IPS-11a (cell line): ENCODE measurements at regions not wholly inside any gene's neighbourhood (a gene's known extent, or its start where the extent isn't known, plus 50 kb on each side); places are given as distances from the start of the nearest gene placed in this dataset.
"Not testable (repeated sequence)": the region's sequence is repeated elsewhere in the genome, so short reads cannot be mapped to it uniquely, and the experiment has no call there.

Experiments
- H3K4me3 ChIP-seq: one replicate; pipeline ENCODE4 v1.5.1; 2013; ENCODE audit warnings: low read depth, low read length, control low read depth

GRCh38 chr17:72175787-72176515 lies 55.1 kb downstream of the SOX9 start:
- no peak overlapping the region for H3K4me3 ChIP-seq

DNA sequence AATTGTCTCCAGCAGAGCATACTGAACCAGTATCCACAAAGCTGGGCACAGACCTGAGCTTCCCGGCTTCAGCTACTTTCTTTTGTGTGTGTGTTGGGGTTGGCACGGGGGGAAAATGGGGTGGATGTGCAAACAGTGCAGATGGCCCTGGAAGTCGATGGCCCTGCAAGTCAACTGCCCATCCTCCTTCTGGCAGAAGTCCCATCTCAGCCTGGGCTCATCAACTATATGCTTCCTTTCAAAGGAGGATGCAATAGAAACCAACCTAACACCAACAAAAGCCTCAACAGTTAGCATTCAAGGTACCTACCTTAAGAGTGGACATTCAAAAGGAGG lies 55.7 kb downstream of the SOX9 start:
- no peak overlapping the region for H3K4me3 ChIP-seq

- H3K4me3 ChIP-seq, result no peak overlapping the region
Observed at GRCh38 chr17:72176951-72177660, 56.3 kb downstream of the SOX9 start.

GRCh38 chr17:72177738-72178137 lies 56.9 kb downstream of the SOX9 start:
- H3K4me3 ChIP-seq, result no peak overlapping the region

DNA sequence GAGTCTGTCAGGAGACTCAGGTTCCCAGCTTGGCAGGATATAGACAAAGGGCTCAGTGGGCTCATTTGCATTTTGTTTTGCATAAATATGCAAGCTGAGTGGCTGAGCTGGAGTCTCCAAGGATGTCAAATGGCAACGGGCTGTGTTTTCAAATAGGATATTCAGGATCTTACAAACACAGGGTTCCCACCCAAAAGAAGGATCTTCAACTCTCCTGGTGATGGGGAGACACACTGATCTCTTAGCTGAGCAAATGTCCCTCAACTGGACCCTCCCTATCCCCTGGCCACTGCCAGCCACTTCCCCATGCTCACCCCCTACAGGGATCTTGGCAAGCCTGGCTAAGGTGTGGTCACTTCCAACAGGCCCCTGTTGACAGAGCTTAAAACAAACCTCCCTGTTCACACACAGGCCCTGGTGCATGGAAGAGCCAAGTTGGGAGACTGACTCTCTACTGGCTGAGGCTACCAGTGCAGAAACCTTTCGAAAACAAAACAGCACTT lies 61.6 kb downstream of the SOX9 start:
- H3K4me3 ChIP-seq, result no peak overlapping the region

DNA sequence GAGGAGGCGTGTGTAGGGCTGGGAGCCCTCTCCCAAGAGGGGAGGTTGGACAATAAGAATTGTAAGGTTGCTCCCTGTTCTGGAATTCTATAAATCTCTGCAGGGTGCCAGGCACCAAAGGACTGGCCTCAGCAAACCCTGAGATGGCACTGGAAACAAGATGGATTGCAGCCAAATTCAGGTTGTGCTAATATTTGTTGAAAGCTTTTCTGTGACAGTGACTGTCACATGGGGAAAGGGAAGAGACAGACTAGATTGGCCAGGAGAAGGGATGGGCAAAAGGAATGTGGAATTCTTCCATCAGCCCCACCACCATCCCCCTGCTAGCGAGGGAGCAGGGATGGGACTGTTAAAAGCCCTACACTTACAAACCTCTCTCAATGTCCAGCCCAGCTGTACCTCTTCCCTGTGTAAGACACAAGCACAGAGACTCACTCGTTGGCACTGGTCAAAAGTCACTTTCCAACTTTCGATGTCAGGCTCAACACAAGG lies 62.4 kb downstream of the SOX9 start:
- H3K4me3 ChIP-seq, result no peak overlapping the region

DNA sequence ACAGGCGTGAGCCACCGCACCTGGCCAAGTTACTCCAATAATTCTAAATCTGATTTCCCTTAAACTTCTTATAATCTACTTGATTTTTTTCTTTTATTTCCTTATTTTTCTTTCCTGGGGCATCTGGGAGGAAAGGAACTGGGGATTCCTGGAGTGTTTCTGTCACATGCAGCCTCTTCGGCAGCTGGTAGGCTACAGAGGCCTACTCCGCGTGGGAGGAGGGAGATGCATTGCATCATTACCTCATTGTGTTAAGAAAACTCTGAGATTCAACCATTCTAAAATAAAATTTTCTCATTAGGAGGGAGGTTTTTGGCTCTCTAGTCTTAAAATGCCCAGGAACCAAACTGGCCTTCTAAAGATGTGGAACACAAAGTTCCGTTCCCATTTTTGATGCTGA lies 64.0 kb downstream of the SOX9 start:
- no peak overlapping the region for H3K4me3 ChIP-seq

DNA sequence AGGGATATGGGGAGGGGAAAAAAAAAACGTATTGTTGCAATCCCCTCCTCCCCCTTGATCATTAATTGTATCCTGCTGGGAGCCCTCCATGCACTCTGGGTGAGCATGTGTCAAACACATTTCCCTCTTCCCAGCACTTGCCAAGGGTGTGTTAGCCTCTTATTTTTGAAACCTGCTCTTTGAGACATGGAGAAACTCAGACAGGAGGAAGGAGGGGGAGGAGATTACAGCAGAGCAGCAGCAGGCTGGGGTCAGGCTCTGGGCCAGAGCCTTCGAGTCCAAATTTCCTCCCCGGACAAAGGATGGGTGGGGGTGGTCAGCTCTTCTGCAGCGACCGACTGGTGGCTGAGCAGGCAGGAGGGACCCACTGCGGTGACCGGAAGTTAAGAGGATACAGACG lies 64.7 kb downstream of the SOX9 start:
- no peak overlapping the region for H3K4me3 ChIP-seq

- H3K4me3 ChIP-seq, result no peak overlapping the region
Observed at GRCh38 chr17:72187556-72187955, 66.7 kb downstream of the SOX9 start.

- H3K4me3 ChIP-seq, result no peak overlapping the region
Observed at GRCh38 chr17:72188801-72189200, 68.0 kb downstream of the SOX9 start.

DNA sequence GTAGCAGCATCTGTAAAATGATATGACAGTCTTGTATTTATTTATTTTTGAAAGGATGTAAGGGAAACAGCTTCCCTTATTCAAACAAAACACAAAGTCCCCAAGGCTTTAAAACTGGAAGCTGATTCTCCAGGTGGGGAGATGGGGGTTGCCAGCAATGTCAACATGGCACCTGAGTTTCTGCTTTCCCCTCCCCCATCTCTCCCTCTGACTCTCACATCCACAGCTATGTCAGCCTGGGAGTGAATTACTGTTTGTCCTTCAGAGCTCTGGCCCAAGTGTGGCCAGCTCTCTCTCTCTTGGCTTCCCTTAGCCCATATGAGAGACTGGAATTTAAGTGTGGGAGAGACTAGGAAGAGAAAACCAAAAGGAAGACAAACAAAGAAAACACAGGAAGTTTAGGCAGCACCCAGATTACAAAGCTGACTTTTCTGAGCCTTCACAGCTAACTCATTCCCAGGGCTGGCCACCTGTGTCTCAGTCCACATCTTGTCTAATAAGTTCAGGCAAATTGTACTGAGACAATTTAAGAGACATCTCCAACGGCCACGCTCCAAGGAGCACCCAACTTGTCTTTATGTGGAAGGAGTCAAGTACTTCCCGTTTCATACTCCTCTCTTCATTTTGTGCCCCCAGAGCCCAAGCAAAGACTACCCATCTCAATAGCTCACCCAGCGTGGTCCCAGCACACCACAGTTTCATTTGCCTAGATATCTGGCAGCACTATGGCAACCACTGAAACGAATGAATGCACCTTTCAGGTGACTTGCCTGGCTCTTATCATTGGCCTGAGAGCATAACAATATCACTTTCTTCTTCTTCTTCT lies 69.2 kb downstream of the SOX9 start:
- H3K4me3 ChIP-seq, result no peak overlapping the region

GRCh38 chr17:72191356-72191755 lies 70.5 kb downstream of the SOX9 start:
- no peak overlapping the region for H3K4me3 ChIP-seq

GRCh38 chr17:72191921-72192799 lies 71.3 kb downstream of the SOX9 start:
- H3K4me3 ChIP-seq, result no peak overlapping the region

DNA sequence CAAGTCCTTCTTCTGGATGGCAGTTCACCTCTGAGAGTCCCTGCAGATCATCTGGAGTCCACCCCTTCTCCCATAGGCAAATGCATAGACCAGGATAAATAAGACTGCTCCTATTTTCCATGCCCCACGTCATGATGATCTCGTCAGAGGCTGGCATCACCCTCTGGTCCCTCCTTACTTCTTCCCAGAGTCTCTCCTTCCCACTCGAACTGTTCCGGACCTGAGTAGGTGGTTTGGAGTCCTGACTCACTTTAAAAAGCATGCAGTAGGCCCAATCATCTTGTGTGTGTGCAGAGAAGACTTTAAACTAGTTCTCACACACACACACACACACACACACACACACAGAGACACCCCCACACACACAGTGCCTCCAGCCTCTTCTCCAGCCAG lies 72.0 kb downstream of the SOX9 start:
- no peak overlapping the region for H3K4me3 ChIP-seq

GRCh38 chr17:72193391-72194106 lies 72.7 kb downstream of the SOX9 start:
- no peak overlapping the region for H3K4me3 ChIP-seq

- H3K4me3 ChIP-seq, result not testable (repeated sequence)
Observed at GRCh38 chr17:72194107-72194440, 73.3 kb downstream of the SOX9 start.

- no peak overlapping the region for H3K4me3 ChIP-seq
Observed at GRCh38 chr17:72199256-72199655, 78.4 kb downstream of the SOX9 start.

- no peak overlapping the region for H3K4me3 ChIP-seq
Observed at GRCh38 chr17:72204742-72205141, 83.9 kb downstream of the SOX9 start.

- H3K4me3 ChIP-seq, result no peak overlapping the region
Observed at GRCh38 chr17:72205357-72205756, 84.5 kb downstream of the SOX9 start.

DNA sequence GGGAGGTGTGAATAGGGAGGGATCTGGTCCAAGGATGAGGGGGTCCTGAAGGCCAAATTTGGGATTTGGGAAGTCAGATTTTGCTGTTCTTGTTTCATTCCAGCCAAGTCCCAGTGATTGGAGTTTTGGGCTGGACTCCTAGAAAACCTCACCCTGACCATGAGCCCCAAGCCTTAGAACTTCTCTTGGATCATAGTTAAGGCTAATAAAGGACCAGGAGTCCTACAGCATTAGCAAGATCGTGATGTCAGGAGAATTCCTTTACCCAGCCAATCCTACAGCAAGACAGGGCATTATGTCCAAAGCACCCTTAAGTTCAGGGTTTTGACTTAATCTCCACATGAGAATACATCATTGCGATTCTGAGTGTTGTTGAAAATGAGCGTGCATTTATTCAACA lies 85.0 kb downstream of the SOX9 start:
- no peak overlapping the region for H3K4me3 ChIP-seq
